PC-9 (cell line): ENCODE measurements at regions not wholly inside any gene's neighbourhood (a gene's known extent, or its start where the extent isn't known, plus 50 kb on each side); places are given as distances from the start of the nearest gene placed in this dataset.

Experiments used
- BruUV-seq: library from RNA; stranded (reverse); fragments of 400-500 nt; replicated peaks from 2 replicates; lab custom pipeline; 2021; lab: Mats Ljungman, UMichigan
- CTCF ChIA-PET: fragments of 300-600 bp; sonication (Branson Sonifier 250); formaldehyde crosslinking; loops from one replicate; lab custom pipeline; 2022; ENCODE audit warnings: antibody characterized with exemption; lab: Charles Lee
- POLR2A ChIA-PET: fragments of 300-600 bp; sonication (Branson Sonifier 250); formaldehyde crosslinking; loops from one replicate; lab custom pipeline; 2022; ENCODE audit warnings: antibody characterized with exemption; ENCODE audit not compliant: unreplicated experiment; lab: Charles Lee
- DNase-seq, 2 experiments: peaks; one replicate each; pipeline versions ENCODE4 v3.0.0 to v3.0.0-alpha.2; 2015 to 2022; ENCODE audit warnings: mixed read lengths in 1 of 2
- H2AFZ ChIP-seq: fragments of 200-600 bp; sonication (generic); 2 replicates; pipeline ENCODE4 v1.8.1; 2017; ENCODE audit warnings: antibody characterized with exemption
- H3F3A ChIP-seq: fragments of 200-600 bp; sonication (generic); 2 replicates; pipeline ENCODE4 v1.8.1; 2017; ENCODE audit warnings: antibody characterized with exemption, mild to moderate bottlenecking, low read depth; ENCODE audit not compliant: insufficient read depth
- H3K27ac ChIP-seq: fragments of 200-600 bp; sonication (generic); 2 replicates; pipeline ENCODE4 v1.6.1; 2016; ENCODE audit warnings: mixed run types
- H3K27me3 ChIP-seq: fragments of 200-600 bp; sonication (generic); 2 replicates; pipeline ENCODE4 v1.6.1; 2016; ENCODE audit warnings: low read depth, mixed run types; ENCODE audit not compliant: insufficient read depth
- H3K36me3 ChIP-seq: fragments of 200-600 bp; sonication (generic); 2 replicates; pipeline ENCODE4 v1.6.1; 2016; ENCODE audit warnings: low read depth, mixed run types
- H3K4me1 ChIP-seq: fragments of 200-600 bp; sonication (generic); replicated peaks from 2 replicates; pipeline ENCODE4 v1.6.1; 2016; ENCODE audit warnings: mixed run types; ENCODE audit not compliant: insufficient read depth
- H3K4me2 ChIP-seq: fragments of 200-600 bp; sonication (generic); 2 replicates; pipeline ENCODE4 v1.6.1; 2017; ENCODE audit warnings: mixed run types
- H3K4me3 ChIP-seq: fragments of 200-600 bp; sonication (generic); 2 replicates; pipeline ENCODE4 v1.6.1; 2016; ENCODE audit warnings: mixed run types
- H3K79me2 ChIP-seq: fragments of 200-600 bp; sonication (generic); 2 replicates; pipeline ENCODE4 v1.6.1; 2017; ENCODE audit warnings: low read depth, mixed run types
- H3K9me2 ChIP-seq: fragments of 200-600 bp; sonication (generic); 2 replicates; pipeline ENCODE4 v1.8.1; 2017; ENCODE audit warnings: mild to moderate bottlenecking; ENCODE audit not compliant: insufficient read depth
- H3K9me3 ChIP-seq: fragments of 200-600 bp; sonication (generic); 2 replicates; pipeline ENCODE4 v1.8.1; 2016; ENCODE audit warnings: low read depth; ENCODE audit not compliant: insufficient read depth
- H4K20me1 ChIP-seq: fragments of 200-600 bp; sonication (generic); 2 replicates; pipeline ENCODE4 v1.8.1; 2017; ENCODE audit not compliant: insufficient read depth
- CTCF ChIP-seq: fragments of 200-600 bp; sonication (generic); conservative IDR thresholded peaks from 2 replicates; pipeline ENCODE4 v1.6.1; 2017; ENCODE audit warnings: mixed run types, antibody characterized with exemption, mild to moderate bottlenecking, moderate library complexity
- EZH2 ChIP-seq: fragments of 200-600 bp; sonication (generic); IDR thresholded peaks from 2 replicates; pipeline ENCODE4 v1.8.0; 2017; ENCODE audit warnings: antibody characterized with exemption, low read depth
- intact Hi-C: fragments of 100-400 bp; cut with micrococcal nuclease; formaldehyde crosslinking; loops from one replicate; pipeline ENCODE4 v1.10.0; 2022; ENCODE audit not compliant: unreplicated experiment

- intact Hi-C loops: no loop called here
- Histone ChIP-seq H3K9me3 (no peaks in the 10 kb centered on the region), H3K4me2 (peak overlapping the region; percentile 66), H3K9me2 (no peaks in the 10 kb centered on the region), H2AFZ (no peak overlapping the region), H4K20me1 (no peaks in the 10 kb centered on the region), H3K4me3 (no peak overlapping the region), H3K4me1 (peaks cover 54% of the 10 kb centered on the region), H3F3A (peaks cover 14% of the 10 kb centered on the region), H3K36me3 (no peaks in the 10 kb centered on the region), H3K79me2 (no peaks in the 10 kb centered on the region), H3K27ac (peak overlapping the region; percentile 68), H3K27me3 (no peaks in the 10 kb centered on the region)
- POLR2A ChIA-PET: interaction anchor here (0.6 kb wide), 1 partner anchor 93 kb away, joined by 9 read pairs; no protein-coding TSS in a partner anchor
- no TSS peak for BruUV-seq
- TF ChIP-seq EZH2: no peak
- no peak for TF ChIP-seq CTCF
- no peak for DNase-seq
- CTCF ChIA-PET: no interaction called here
Measured at GRCh38 chr10:114723361-114723760, 65.3 kb upstream of the ABLIM1 start.

- CTCF ChIA-PET: no interaction called here
Measured at GRCh38 chr10:114723991-114724715, 66.1 kb upstream of the ABLIM1 start.

GRCh38 chr10:114724716-114725106 is 66.6 kb upstream of the ABLIM1 start:
- Histone ChIP-seq H3K79me2 (no peaks in the 10 kb centered on the region), H3K4me1 (peaks cover 45% of the 10 kb centered on the region), H3K4me3 (no peak overlapping the region), H3K36me3 (no peaks in the 10 kb centered on the region), H3F3A (peaks cover 14% of the 10 kb centered on the region), H3K27ac (peak overlapping the region; percentile 68), H3K9me2 (no peaks in the 10 kb centered on the region), H3K9me3 (no peaks in the 10 kb centered on the region), H3K4me2 (peak overlapping the region; percentile 66), H3K27me3 (no peaks in the 10 kb centered on the region), H4K20me1 (no peaks in the 10 kb centered on the region), H2AFZ (no peak overlapping the region)
- CTCF ChIA-PET: no interaction called here
- no TSS peak for BruUV-seq
- POLR2A ChIA-PET: interaction anchor here (0.6 kb wide), 1 partner anchor 12 kb away, joined by 3 read pairs; no protein-coding TSS in a partner anchor
- TF ChIP-seq CTCF (no peak), EZH2 (no peak)
- intact Hi-C loops: no loop called here
- DNase-seq: no peak

More at GRCh38 chr10:114723991-114724715, 66.1 kb upstream of the ABLIM1 start:
- intact Hi-C loops: no loop called here
- no peak overlapping the region for H3K4me3 ChIP-seq
- H3K36me3 ChIP-seq: no peaks in the 10 kb centered on the region
- H3K79me2 ChIP-seq: no peaks in the 10 kb centered on the region
- no peak for TF ChIP-seq CTCF
- TF ChIP-seq EZH2: no peak
- no peaks in the 10 kb centered on the region for H3K9me3 ChIP-seq
- H3K27ac ChIP-seq: peak overlapping the region; percentile 68
- BruUV-seq: no TSS peak
- H4K20me1 ChIP-seq: no peaks in the 10 kb centered on the region
- no peak overlapping the region for H2AFZ ChIP-seq
- no peaks in the 10 kb centered on the region for H3K9me2 ChIP-seq
- peak; percentile 45 to 88 for DNase-seq
- peaks cover 48% of the 10 kb centered on the region for H3K4me1 ChIP-seq
- H3K27me3 ChIP-seq: no peaks in the 10 kb centered on the region
- H3F3A ChIP-seq: peaks cover 14% of the 10 kb centered on the region
- POLR2A ChIA-PET: interaction anchor here (0.6 kb wide), 1 partner anchor 11 kb away, joined by 3 read pairs; no protein-coding TSS in a partner anchor
- H3K4me2 ChIP-seq: peak overlapping the region; percentile 66
